ENCODE measurements at regions not wholly inside any gene's neighbourhood (a gene's known extent, or its start where the extent isn't known, plus 50 kb on each side); places are given as distances from the start of the nearest gene placed in this dataset.

- no peaks in the 10 kb centered on the region for H3K4me1 Mint-ChIP-seq
- H3K4me3 Mint-ChIP-seq = no peak overlapping the region
- H3K27ac Mint-ChIP-seq = no peak overlapping the region
- Histone ChIP-seq H3K4me1 (ENCODE audit: control insufficient read depth in 1 of 2, insufficient read depth in 2 of 2, low read length in 2 of 2) (no peaks in the 10 kb centered on the region), H3K79me2 (ENCODE audit: insufficient read depth, low read length) (no peaks in the 10 kb centered on the region), H4K20me1 (ENCODE audit: insufficient read depth, low read length) (no peaks in the 10 kb centered on the region), H3K9ac (ENCODE audit: insufficient read depth, low read length, poor library complexity, severe bottlenecking) (no peak overlapping the region), H3K4me2 (replicated peaks; ENCODE audit: extremely low read depth, low read length, poor library complexity, severe bottlenecking) (no peak overlapping the region), H2AFZ (ENCODE audit: insufficient read depth, low read depth, low read length, poor library complexity, severe bottlenecking) (no peak overlapping the region), H3K9me3 (replicated peaks in 1 of 2; ENCODE audit: control insufficient read depth in 1 of 2, insufficient read depth in 1 of 2, low read length in 2 of 2) (no peaks in the 10 kb centered on the region), H3K4me3 (replicated peaks in 1 of 3; ENCODE audit: low read depth in 2 of 3, low read length in 3 of 3) (no peak overlapping the region), H3K27ac (ENCODE audit: low read depth in 1 of 2, low read length in 2 of 2) (no peak overlapping the region), H3K27me3 (ENCODE audit: control insufficient read depth in 2 of 2, insufficient read depth in 2 of 2, low read length in 2 of 2) (no peaks in the 10 kb centered on the region), H3K36me3 (replicated peaks in 1 of 2; ENCODE audit: control insufficient read depth in 1 of 2, insufficient read depth in 2 of 2, low read length in 2 of 2) (no peaks in the 10 kb centered on the region)
- H3K9me3 Mint-ChIP-seq = peaks cover 0 to 4% (median 0%) of the 10 kb centered on the region in 7 donors
- no peak for DNase-seq
- no peaks in the 10 kb centered on the region for H3K36me3 Mint-ChIP-seq
- H3K27me3 Mint-ChIP-seq (ENCODE audit: low read depth in 3 of 3) = peaks cover 0 to 3% (median 0%) of the 10 kb centered on the region in 3 donors
- TF ChIP-seq CTCF (IDR thresholded peaks at IDR 0.05) = no peak
- WGBS (ENCODE audit: insufficient coverage) = no CpG with 5 or more reads among the region's 3 CpGs
- intact Hi-C loops (cut with micrococcal nuclease) = no loop called here
Measured at GRCh38 chr18:57854726-57855125, 51.6 kb upstream of the ATP8B1 start.

- Histone ChIP-seq H3K4me1 (ENCODE audit: control insufficient read depth in 1 of 2, insufficient read depth in 2 of 2, low read length in 2 of 2) (no peaks in the 10 kb centered on the region), H2AFZ (ENCODE audit: insufficient read depth, low read depth, low read length, poor library complexity, severe bottlenecking) (no peak overlapping the region), H3K9ac (ENCODE audit: insufficient read depth, low read length, poor library complexity, severe bottlenecking) (no peak overlapping the region), H3K9me3 (replicated peaks in 1 of 2; ENCODE audit: control insufficient read depth in 1 of 2, insufficient read depth in 1 of 2, low read length in 2 of 2) (no peaks in the 10 kb centered on the region), H3K27me3 (ENCODE audit: control insufficient read depth in 2 of 2, insufficient read depth in 2 of 2, low read length in 2 of 2) (no peaks in the 10 kb centered on the region), H3K36me3 (replicated peaks in 1 of 2; ENCODE audit: control insufficient read depth in 1 of 2, insufficient read depth in 2 of 2, low read length in 2 of 2) (no peaks in the 10 kb centered on the region), H3K4me2 (replicated peaks; ENCODE audit: extremely low read depth, low read length, poor library complexity, severe bottlenecking) (no peak overlapping the region), H3K79me2 (ENCODE audit: insufficient read depth, low read length) (no peaks in the 10 kb centered on the region), H3K27ac (ENCODE audit: low read depth in 1 of 2, low read length in 2 of 2) (no peak overlapping the region), H3K4me3 (replicated peaks in 1 of 3; ENCODE audit: low read depth in 2 of 3, low read length in 3 of 3) (no peak overlapping the region), H4K20me1 (ENCODE audit: insufficient read depth, low read length) (no peaks in the 10 kb centered on the region)
- intact Hi-C loops (cut with micrococcal nuclease) = no loop called here
- H3K27ac Mint-ChIP-seq = no peak overlapping the region
- DNase-seq = no peak
- no peak for TF ChIP-seq CTCF (IDR thresholded peaks at IDR 0.05)
- peaks cover 0 to 4% (median 1%) of the 10 kb centered on the region in 7 donors for H3K9me3 Mint-ChIP-seq
- no peaks in the 10 kb centered on the region for H3K36me3 Mint-ChIP-seq
- no peaks in the 10 kb centered on the region for H3K4me1 Mint-ChIP-seq
- no peak overlapping the region for H3K4me3 Mint-ChIP-seq
- peaks cover 0 to 4% (median 0%) of the 10 kb centered on the region in 3 donors for H3K27me3 Mint-ChIP-seq (ENCODE audit: low read depth in 3 of 3)
- WGBS (ENCODE audit: insufficient coverage) = no CpG with 5 or more reads among the region's 2 CpGs
Measured at GRCh38 chr18:57853864-57854263, 50.7 kb upstream of the ATP8B1 start.
